ENCODE measurements at regions not wholly inside any gene's neighbourhood (a gene's known extent, or its start where the extent isn't known, plus 50 kb on each side); places are given as distances from the start of the nearest gene placed in this dataset.
"Not testable (repeated sequence)": the region's sequence is repeated elsewhere in the genome, so short reads cannot be mapped to it uniquely, and the experiment has no call there.

DNA sequence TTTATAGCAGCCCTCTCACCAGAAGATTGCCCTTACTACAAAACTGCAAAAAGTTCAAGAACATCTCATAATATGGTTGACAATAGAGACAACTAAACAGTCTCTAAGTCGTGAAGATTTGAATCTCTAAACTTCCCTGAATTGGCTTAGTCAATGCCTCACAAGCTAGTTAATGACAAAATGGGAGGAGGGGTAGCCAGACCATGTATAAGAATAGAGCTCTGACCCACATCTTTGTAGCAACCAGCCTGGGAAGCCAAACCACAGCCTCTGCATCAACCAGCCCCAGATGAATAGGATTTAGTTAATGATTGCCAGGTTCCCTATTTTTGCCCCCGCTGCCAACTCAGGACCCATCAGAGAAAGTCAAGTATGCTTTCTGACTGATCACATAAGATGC, 1265.9 kb upstream of the PCDH10 start:
- not testable (repeated sequence) for H3K27me3 ChIP-seq (ENCODE audit: control insufficient read depth, insufficient read depth, low read length); H3K4me1 ChIP-seq (ENCODE audit: control insufficient read depth, insufficient read depth, low read length)

DNA sequence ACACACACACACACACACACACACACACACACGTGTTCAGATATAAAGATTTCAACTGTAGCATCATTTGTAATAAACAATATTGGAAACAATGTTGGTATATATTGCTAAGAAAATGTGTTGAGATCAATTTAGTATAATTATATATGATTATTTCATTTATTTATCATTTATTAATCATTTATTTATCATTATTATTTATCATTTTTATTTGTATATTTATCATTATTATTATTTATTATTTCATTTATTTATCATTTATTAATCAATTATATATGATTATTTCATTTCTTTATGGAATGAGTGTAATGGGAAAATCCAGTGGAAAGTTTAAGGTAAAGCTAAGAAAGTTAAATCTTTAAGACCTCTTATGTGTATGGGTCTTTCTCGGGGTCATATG, 1223.4 kb upstream of the PCDH10 start:
- not testable (repeated sequence) for H3K36me3 ChIP-seq (ENCODE audit: control insufficient read depth, insufficient read depth, low read length); H3K4me1 ChIP-seq (ENCODE audit: control insufficient read depth, insufficient read depth, low read length); H3K4me3 ChIP-seq (ENCODE audit: low read depth, low read length); H3K27me3 ChIP-seq (ENCODE audit: control insufficient read depth, insufficient read depth, low read length); H3K9me3 ChIP-seq (ENCODE audit: control insufficient read depth, insufficient read depth, low read length); H3K9ac ChIP-seq (ENCODE audit: low read depth, low read length)

More for the DNA sequence above, 1265.9 kb upstream of the PCDH10 start:
- H3K9ac ChIP-seq (ENCODE audit: low read depth, low read length); H3K36me3 ChIP-seq (ENCODE audit: control insufficient read depth, insufficient read depth, low read length); H3K4me3 ChIP-seq (ENCODE audit: low read depth, low read length); H3K9me3 ChIP-seq (ENCODE audit: control insufficient read depth, insufficient read depth, low read length): not testable (repeated sequence)

DNA sequence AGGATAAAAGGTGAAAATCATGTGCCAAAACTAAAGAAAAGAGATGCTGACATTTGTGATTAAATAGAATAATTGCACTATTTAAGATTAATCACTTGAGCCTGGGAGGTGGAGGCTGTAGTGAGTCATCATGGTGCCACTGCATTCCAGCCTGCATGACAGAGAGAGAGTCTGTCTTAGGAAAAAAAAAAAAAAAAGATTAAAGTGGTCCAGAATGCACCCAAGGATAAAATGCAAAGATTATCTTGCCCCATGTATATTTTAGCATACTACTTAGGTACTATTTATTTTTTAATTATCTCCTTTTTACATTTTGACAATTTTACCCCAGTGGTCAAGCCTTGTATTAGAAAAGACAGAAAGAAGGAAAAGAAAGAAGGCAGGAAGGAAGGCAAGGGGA, 1181.4 kb upstream of the PCDH10 start:
- H3K9ac ChIP-seq (ENCODE audit: low read depth, low read length); H3K27me3 ChIP-seq (ENCODE audit: control insufficient read depth, insufficient read depth, low read length); H3K9me3 ChIP-seq (ENCODE audit: control insufficient read depth, insufficient read depth, low read length); H3K4me1 ChIP-seq (ENCODE audit: control insufficient read depth, insufficient read depth, low read length); H3K4me3 ChIP-seq (ENCODE audit: low read depth, low read length); H3K36me3 ChIP-seq (ENCODE audit: control insufficient read depth, insufficient read depth, low read length): not testable (repeated sequence)

- H3K9ac ChIP-seq (ENCODE audit: low read depth, low read length) = no peak overlapping the region
- H3K4me3 ChIP-seq (ENCODE audit: low read depth, low read length) = no peak overlapping the region
- no peaks in the 10 kb centered on the region for H3K4me1 ChIP-seq (ENCODE audit: control insufficient read depth, insufficient read depth, low read length)
- no peaks in the 10 kb centered on the region for H3K27me3 ChIP-seq (ENCODE audit: control insufficient read depth, insufficient read depth, low read length)
- H3K36me3 ChIP-seq (ENCODE audit: control insufficient read depth, insufficient read depth, low read length) = no peaks in the 10 kb centered on the region
- H3K9me3 ChIP-seq (ENCODE audit: control insufficient read depth, insufficient read depth, low read length) = no peaks in the 10 kb centered on the region
Observed at GRCh38 chr4:131974730-131975129, 1174.4 kb upstream of the PCDH10 start.

DNA sequence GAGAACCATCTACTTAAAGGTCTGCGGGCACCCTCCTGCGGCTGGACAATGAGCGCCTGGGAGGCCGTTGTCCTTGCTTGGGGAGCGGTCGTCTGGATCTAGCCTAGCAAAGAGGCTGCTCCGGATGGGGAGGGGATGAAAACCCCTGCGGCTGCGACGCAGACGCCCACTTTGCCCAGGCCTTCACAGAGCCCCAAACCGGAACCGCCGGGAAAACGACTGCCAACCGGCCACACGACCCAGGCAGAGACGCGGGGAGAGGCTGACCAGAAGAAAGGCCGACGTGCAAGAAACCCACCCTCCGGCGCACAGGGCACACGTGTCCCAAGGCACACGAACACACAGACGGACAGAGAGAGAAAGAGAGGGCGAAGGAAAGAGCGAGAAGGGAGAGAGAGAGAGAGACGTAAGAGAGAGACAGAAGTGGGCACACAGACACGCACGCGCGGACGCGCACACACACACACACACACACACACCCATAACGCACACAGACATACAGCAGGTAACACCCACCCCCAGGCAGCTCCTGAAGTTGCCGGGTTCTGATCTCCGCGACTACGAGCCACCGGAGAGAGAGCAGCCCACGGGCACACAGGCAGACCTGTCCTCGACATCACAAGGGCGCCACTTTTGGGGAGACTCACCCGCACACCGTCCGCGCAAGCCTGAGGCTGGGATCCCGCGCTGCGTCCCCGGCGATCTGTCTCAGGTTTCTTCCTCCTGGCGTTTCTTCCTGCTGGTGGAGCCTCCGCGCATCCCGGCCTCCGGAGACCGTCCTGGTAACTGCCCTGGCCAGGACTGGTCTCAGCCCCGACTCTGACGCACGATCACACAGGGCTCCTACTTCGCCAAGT, 1173.6 kb upstream of the PCDH10 start:
- not testable (repeated sequence) for H3K9ac ChIP-seq (ENCODE audit: low read depth, low read length); H3K9me3 ChIP-seq (ENCODE audit: control insufficient read depth, insufficient read depth, low read length); H3K4me3 ChIP-seq (ENCODE audit: low read depth, low read length); H3K36me3 ChIP-seq (ENCODE audit: control insufficient read depth, insufficient read depth, low read length); H3K27me3 ChIP-seq (ENCODE audit: control insufficient read depth, insufficient read depth, low read length); H3K4me1 ChIP-seq (ENCODE audit: control insufficient read depth, insufficient read depth, low read length)

- not testable (repeated sequence) for H3K4me3 ChIP-seq (ENCODE audit: low read depth, low read length); H3K4me1 ChIP-seq (ENCODE audit: control insufficient read depth, insufficient read depth, low read length); H3K9ac ChIP-seq (ENCODE audit: low read depth, low read length); H3K36me3 ChIP-seq (ENCODE audit: control insufficient read depth, insufficient read depth, low read length); H3K27me3 ChIP-seq (ENCODE audit: control insufficient read depth, insufficient read depth, low read length); H3K9me3 ChIP-seq (ENCODE audit: control insufficient read depth, insufficient read depth, low read length)
Observed at GRCh38 chr4:131976133-131977002, 1172.7 kb upstream of the PCDH10 start.

DNA sequence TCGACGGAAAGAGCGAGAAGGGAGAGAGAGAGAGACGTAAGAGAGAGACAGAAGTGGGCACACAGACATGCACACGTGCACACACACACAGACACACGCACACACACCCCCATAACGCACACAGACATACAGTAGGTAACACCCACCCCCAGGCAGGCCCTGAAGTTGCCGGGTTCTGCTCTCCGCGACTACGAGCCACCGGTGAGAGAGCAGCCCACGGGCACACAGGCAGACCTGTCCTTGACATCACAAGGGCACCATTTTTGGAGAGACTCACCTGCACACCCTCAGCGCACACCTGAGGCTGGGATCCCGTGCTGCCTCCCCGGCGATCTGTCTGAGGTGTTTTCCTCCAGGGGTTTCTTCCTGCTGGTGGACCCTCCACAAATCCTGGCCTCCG, 1171.0 kb upstream of the PCDH10 start:
- Histone ChIP-seq H3K9ac (ENCODE audit: low read depth, low read length) (no peak overlapping the region), H3K36me3 (ENCODE audit: control insufficient read depth, insufficient read depth, low read length) (no peaks in the 10 kb centered on the region), H3K4me1 (ENCODE audit: control insufficient read depth, insufficient read depth, low read length) (no peaks in the 10 kb centered on the region), H3K4me3 (ENCODE audit: low read depth, low read length) (no peak overlapping the region), H3K9me3 (ENCODE audit: control insufficient read depth, insufficient read depth, low read length) (no peaks in the 10 kb centered on the region), H3K27me3 (ENCODE audit: control insufficient read depth, insufficient read depth, low read length) (no peaks in the 10 kb centered on the region)

DNA sequence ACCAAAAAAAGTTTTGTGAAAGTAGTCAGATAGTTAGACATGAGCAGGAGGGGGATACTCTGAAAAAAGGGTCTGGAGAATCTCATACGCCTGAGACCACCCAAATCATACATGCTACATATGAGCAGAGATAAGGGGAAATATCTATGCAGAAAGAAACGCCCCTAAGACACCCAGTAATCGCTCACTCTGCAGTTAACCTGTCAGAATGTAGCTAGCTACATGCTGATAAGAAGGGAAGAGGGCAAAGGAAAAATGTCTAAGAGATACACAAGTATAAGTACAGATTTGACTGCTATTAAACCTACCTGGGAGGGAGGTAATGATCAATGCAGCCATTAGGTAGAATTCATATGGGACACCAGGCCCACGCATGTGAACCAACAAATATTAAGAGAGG, 1159.5 kb upstream of the PCDH10 start:
- Histone ChIP-seq H3K4me1 (ENCODE audit: control insufficient read depth, insufficient read depth, low read length) (no peaks in the 10 kb centered on the region), H3K4me3 (ENCODE audit: low read depth, low read length) (no peak overlapping the region), H3K27me3 (ENCODE audit: control insufficient read depth, insufficient read depth, low read length) (no peaks in the 10 kb centered on the region)

GRCh38 chr4:132001542-132001941, 1147.6 kb upstream of the PCDH10 start:
- no peaks in the 10 kb centered on the region for H3K9me3 ChIP-seq (ENCODE audit: control insufficient read depth, insufficient read depth, low read length)
- H3K36me3 ChIP-seq (ENCODE audit: control insufficient read depth, insufficient read depth, low read length) = no peaks in the 10 kb centered on the region

More for the DNA sequence above, 1159.5 kb upstream of the PCDH10 start:
- no peak overlapping the region for H3K9ac ChIP-seq (ENCODE audit: low read depth, low read length)
- H3K9me3 ChIP-seq (ENCODE audit: control insufficient read depth, insufficient read depth, low read length) = no peaks in the 10 kb centered on the region
- no peaks in the 10 kb centered on the region for H3K36me3 ChIP-seq (ENCODE audit: control insufficient read depth, insufficient read depth, low read length)

GRCh38 chr4:132003593-132003992, 1145.5 kb upstream of the PCDH10 start:
- Histone ChIP-seq H3K9me3 (ENCODE audit: control insufficient read depth, insufficient read depth, low read length) (no peaks in the 10 kb centered on the region), H3K4me3 (ENCODE audit: low read depth, low read length) (no peak overlapping the region), H3K4me1 (ENCODE audit: control insufficient read depth, insufficient read depth, low read length) (no peaks in the 10 kb centered on the region), H3K36me3 (ENCODE audit: control insufficient read depth, insufficient read depth, low read length) (no peaks in the 10 kb centered on the region), H3K27me3 (ENCODE audit: control insufficient read depth, insufficient read depth, low read length) (no peaks in the 10 kb centered on the region), H3K9ac (ENCODE audit: low read depth, low read length) (no peak overlapping the region)

More at GRCh38 chr4:132001542-132001941, 1147.6 kb upstream of the PCDH10 start:
- Histone ChIP-seq H3K27me3 (ENCODE audit: control insufficient read depth, insufficient read depth, low read length) (no peaks in the 10 kb centered on the region), H3K9ac (ENCODE audit: low read depth, low read length) (no peak overlapping the region), H3K4me3 (ENCODE audit: low read depth, low read length) (no peak overlapping the region), H3K4me1 (ENCODE audit: control insufficient read depth, insufficient read depth, low read length) (no peaks in the 10 kb centered on the region)

- no peaks in the 10 kb centered on the region for H3K36me3 ChIP-seq (ENCODE audit: control insufficient read depth, insufficient read depth, low read length)
- H3K9me3 ChIP-seq (ENCODE audit: control insufficient read depth, insufficient read depth, low read length) = no peaks in the 10 kb centered on the region
- H3K4me1 ChIP-seq (ENCODE audit: control insufficient read depth, insufficient read depth, low read length) = no peaks in the 10 kb centered on the region
- H3K9ac ChIP-seq (ENCODE audit: low read depth, low read length) = no peak overlapping the region
- H3K27me3 ChIP-seq (ENCODE audit: control insufficient read depth, insufficient read depth, low read length) = no peaks in the 10 kb centered on the region
- H3K4me3 ChIP-seq (ENCODE audit: low read depth, low read length) = no peak overlapping the region
Observed at GRCh38 chr4:132015321-132015720, 1133.8 kb upstream of the PCDH10 start.
